ENCODE measurements at regions not wholly inside any gene's neighbourhood (a gene's known extent, or its start where the extent isn't known, plus 50 kb on each side); places are given as distances from the start of the nearest gene placed in this dataset.

DNA sequence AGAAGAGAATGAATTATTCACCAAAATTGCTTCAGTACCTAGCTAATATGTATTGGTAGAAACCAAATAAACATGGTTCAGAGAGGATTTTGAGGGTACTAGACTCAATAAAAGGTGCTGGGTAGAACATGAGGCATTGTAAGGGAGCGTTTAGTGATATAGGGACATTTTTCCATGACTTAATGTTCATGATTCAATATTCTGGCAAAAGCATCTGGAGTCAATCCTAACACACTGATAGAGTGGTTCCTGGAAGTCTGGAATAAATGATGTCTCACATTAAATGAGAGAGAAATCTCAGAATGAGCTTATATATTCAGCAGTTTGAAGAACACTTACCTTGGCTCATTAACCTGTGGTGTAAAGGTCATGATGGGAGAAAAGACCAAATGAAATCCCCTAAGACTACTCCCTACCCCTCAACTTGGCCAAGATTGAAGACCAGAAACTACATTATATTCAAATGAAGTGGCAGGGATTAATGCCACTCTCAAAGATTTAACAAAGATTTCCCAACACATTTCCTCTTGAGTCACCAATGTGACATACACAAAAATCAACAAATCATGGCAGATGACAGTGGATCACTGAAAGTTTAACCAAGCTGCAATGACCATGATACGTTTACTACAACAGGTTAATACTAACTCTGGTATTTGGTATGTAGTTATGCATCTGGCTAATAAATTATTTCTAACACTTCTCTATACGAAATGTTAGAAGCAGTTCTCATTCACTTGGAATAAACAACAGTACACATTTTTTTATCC, 309.5 kb downstream of the SATB2 start:
- TF ChIP-seq SUZ12 (IDR thresholded peaks at IDR 0.05; ENCODE audit: extremely low read depth, insufficient read depth, insufficient read length) (no peak), ZNF274 (IDR thresholded peaks at IDR 0.05; ENCODE audit: low read depth, low read length) (no peak)
